HEK293 (cell line): ENCODE measurements at regions not wholly inside any gene's neighbourhood (a gene's known extent, or its start where the extent isn't known, plus 50 kb on each side); places are given as distances from the start of the nearest gene placed in this dataset.

Experiments used
- CTCF ChIA-PET: fragments of 350-600 bp; formaldehyde crosslinking; extraction: SDS; loops from one replicate; lab custom pipeline; 2021; ENCODE audit warnings: antibody characterized with exemption; lab: Yijun Ruan, JAX
- POLR2A ChIA-PET: fragments of 300-600 bp; formaldehyde crosslinking; extraction: SDS; loops from one replicate; lab custom pipeline; 2020; ENCODE audit warnings: antibody characterized with exemption, inconsistent platforms; lab: Yijun Ruan, JAX
- H3K27ac ChIP-seq: fragments of 200-500 bp; sonication (Bioruptor generic); 2 replicates; pipeline ENCODE4 v1.5.1; 2014; ENCODE audit warnings: low read depth, low read length, control low read depth, inconsistent platforms; ENCODE audit errors: extremely low read depth
- H3K36me3 ChIP-seq, 2 experiments: fragments of 200-500 bp in 1 of 2; sonication (Bioruptor generic) in 1 of 2; 1 replicate in 1 of 2; 2 replicates in 1 of 2; pipeline ENCODE4 v1.5.1; 2014 to 2017; ENCODE audit warnings: inconsistent platforms in 2 of 2, low read length in 2 of 2; ENCODE audit not compliant: control insufficient read depth in 2 of 2, insufficient read depth in 1 of 2
- H3K4me1 ChIP-seq: fragments of 200-500 bp; sonication (Bioruptor generic); 2 replicates; pipeline ENCODE4 v1.5.1; 2014; ENCODE audit warnings: mild to moderate bottlenecking, low read length, inconsistent platforms; ENCODE audit not compliant: control insufficient read depth, insufficient read depth
- H3K4me3 ChIP-seq: 2 replicates; pipeline ENCODE4 v1.5.1; 2011; ENCODE audit warnings: low read depth, mild to moderate bottlenecking, control low read depth, low read length, moderate library complexity
- H3K9me3 ChIP-seq: fragments of 200-500 bp; sonication (Bioruptor generic); 2 replicates; pipeline ENCODE4 v1.5.1; 2014; ENCODE audit warnings: low read depth, low read length, inconsistent platforms; ENCODE audit not compliant: control insufficient read depth, insufficient read depth
- KLF16 ChIP-seq: fragments of 450-650 bp; formaldehyde crosslinking; IDR thresholded peaks from 2 replicates; pipeline ENCODE4 v1.5.1; 2017; ENCODE audit warnings: missing biosample characterization, missing genetic modification characterization
- PBX3 ChIP-seq: sonication (generic); formaldehyde crosslinking; IDR thresholded peaks from 2 replicates; pipeline ENCODE4 v1.8.1; 2022; ENCODE audit warnings: mild to moderate bottlenecking, moderate library complexity, missing genetic modification reagents
- RBAK ChIP-seq: fragments of 450-650 bp; formaldehyde crosslinking; IDR thresholded peaks from 2 replicates; pipeline ENCODE4 v1.5.1; 2016; ENCODE audit warnings: missing biosample characterization, missing genetic modification characterization
- SCRT2 ChIP-seq: fragments of 450-650 bp; formaldehyde crosslinking; IDR thresholded peaks from 2 replicates; pipeline ENCODE4 v1.5.1; 2016; ENCODE audit warnings: missing biosample characterization, missing genetic modification characterization
- ZFHX2 ChIP-seq: fragments of 450-650 bp; formaldehyde crosslinking; conservative IDR thresholded peaks from 2 replicates; pipeline ENCODE4 v1.5.1; 2016; ENCODE audit warnings: missing biosample characterization, missing genetic modification characterization
- ZNF114 ChIP-seq: fragments of 450-650 bp; formaldehyde crosslinking; IDR thresholded peaks from 2 replicates; pipeline ENCODE4 v1.5.0; 2017; ENCODE audit warnings: missing biosample characterization, missing genetic modification characterization
- ZNF132 ChIP-seq: fragments of 450-650 bp; formaldehyde crosslinking; IDR thresholded peaks from 2 replicates; pipeline ENCODE4 v1.5.1; 2017; ENCODE audit warnings: missing biosample characterization, missing genetic modification characterization, borderline replicate concordance
- ZNF140 ChIP-seq: fragments of 450-650 bp; formaldehyde crosslinking; IDR thresholded peaks from 2 replicates; pipeline ENCODE4 v1.5.1; 2016; ENCODE audit warnings: missing biosample characterization, missing genetic modification characterization
- ZNF18 ChIP-seq: fragments of 450-650 bp; formaldehyde crosslinking; IDR thresholded peaks from 2 replicates; pipeline ENCODE4 v1.5.1; 2016; ENCODE audit warnings: missing biosample characterization, missing genetic modification characterization
- ZNF223 ChIP-seq: fragments of 450-650 bp; formaldehyde crosslinking; IDR thresholded peaks from 2 replicates; pipeline ENCODE4 v1.5.1; 2016; ENCODE audit warnings: missing biosample characterization, missing genetic modification characterization
- ZNF24 ChIP-seq: fragments of 450-650 bp; formaldehyde crosslinking; IDR thresholded peaks from 2 replicates; pipeline ENCODE4 v1.5.1; 2016; ENCODE audit warnings: missing biosample characterization, missing genetic modification characterization
- ZNF248 ChIP-seq: fragments of 450-650 bp; formaldehyde crosslinking; IDR thresholded peaks from 2 replicates; pipeline ENCODE4 v1.5.1; 2017; ENCODE audit warnings: missing biosample characterization, missing genetic modification characterization
- ZNF274 ChIP-seq, 2 experiments: fragments of 200-500 bp in 1 of 2; fragments of 450-650 bp in 1 of 2; sonication (Bioruptor generic) in 1 of 2; formaldehyde crosslinking in 1 of 2; IDR thresholded peaks; 2 replicates each; pipeline versions ENCODE4 v1.5.1 to v1.6.1; 2014 to 2016; ENCODE audit warnings: borderline replicate concordance in 1 of 2, inconsistent platforms in 1 of 2, low read length in 1 of 2, missing biosample characterization in 1 of 2, missing genetic modification characterization in 1 of 2
- ZNF311 ChIP-seq: fragments of 450-650 bp; formaldehyde crosslinking; IDR thresholded peaks from 2 replicates; pipeline ENCODE4 v1.5.1; 2017; ENCODE audit warnings: missing biosample characterization, missing genetic modification characterization, borderline replicate concordance
- ZNF341 ChIP-seq: fragments of 450-650 bp; formaldehyde crosslinking; IDR thresholded peaks from 2 replicates; pipeline ENCODE4; 2016; ENCODE audit warnings: low read depth, missing biosample characterization, missing genetic modification characterization
- ZNF354C ChIP-seq: fragments of 450-650 bp; formaldehyde crosslinking; IDR thresholded peaks from 2 replicates; pipeline ENCODE4 v1.5.1; 2016; ENCODE audit warnings: missing biosample characterization, missing genetic modification characterization, low read depth, borderline replicate concordance
- ZNF416 ChIP-seq: fragments of 450-650 bp; formaldehyde crosslinking; IDR thresholded peaks from 2 replicates; pipeline ENCODE4 v1.5.1; 2016; ENCODE audit warnings: missing biosample characterization, missing genetic modification characterization
- ZNF426 ChIP-seq: fragments of 450-650 bp; formaldehyde crosslinking; IDR thresholded peaks from 2 replicates; pipeline ENCODE4 v1.5.1; 2017; ENCODE audit warnings: missing biosample characterization, missing genetic modification characterization, mild to moderate bottlenecking, inconsistent platforms, moderate library complexity
- ZNF529 ChIP-seq: fragments of 450-650 bp; formaldehyde crosslinking; IDR thresholded peaks from 2 replicates; pipeline ENCODE4 v1.5.1; 2017; ENCODE audit warnings: missing genetic modification characterization, missing biosample characterization; ENCODE audit not compliant: insufficient replicate concordance
- ZNF548 ChIP-seq: fragments of 450-650 bp; formaldehyde crosslinking; IDR thresholded peaks from 2 replicates; pipeline ENCODE4 v1.5.1; 2016; ENCODE audit warnings: missing biosample characterization, missing genetic modification characterization
- ZNF549 ChIP-seq: fragments of 450-650 bp; IDR thresholded peaks from 2 replicates; pipeline ENCODE4 v1.5.1; 2018; ENCODE audit warnings: missing biosample characterization, missing genetic modification characterization, mild to moderate bottlenecking, inconsistent platforms, moderate library complexity
- ZNF555 ChIP-seq: fragments of 450-650 bp; formaldehyde crosslinking; conservative IDR thresholded peaks from 2 replicates; pipeline ENCODE4 v1.5.1; 2017; ENCODE audit warnings: missing biosample characterization, mild to moderate bottlenecking, missing genetic modification characterization, inconsistent platforms
- ZNF624 ChIP-seq: fragments of 450-650 bp; formaldehyde crosslinking; IDR thresholded peaks from 2 replicates; pipeline ENCODE4 v1.5.1; 2017; ENCODE audit warnings: missing biosample characterization, missing genetic modification characterization
- ZNF664 ChIP-seq: fragments of 450-650 bp; formaldehyde crosslinking; IDR thresholded peaks from 2 replicates; pipeline ENCODE4 v1.5.1; 2016; ENCODE audit warnings: missing biosample characterization, missing genetic modification characterization
- ZNF692 ChIP-seq: fragments of 450-650 bp; formaldehyde crosslinking; IDR thresholded peaks from 2 replicates; pipeline ENCODE4 v1.5.1; 2016; ENCODE audit warnings: missing biosample characterization, missing genetic modification characterization
- ZNF768 ChIP-seq: fragments of 450-650 bp; formaldehyde crosslinking; IDR thresholded peaks from 2 replicates; pipeline ENCODE4 v1.5.1; 2018; ENCODE audit warnings: missing biosample characterization, mild to moderate bottlenecking, missing genetic modification characterization
- ZNF830 ChIP-seq: fragments of 450-650 bp; IDR thresholded peaks from 2 replicates; pipeline ENCODE4 v1.5.0; 2018; ENCODE audit warnings: missing biosample characterization, missing genetic modification characterization, low read depth, mild to moderate bottlenecking, moderate library complexity
- TF ChIP-seq, protein P1 (sequence below): fragments of 450-650 bp; formaldehyde crosslinking; IDR thresholded peaks from 2 replicates; pipeline ENCODE4 v1.5.1; 2016; ENCODE audit warnings: missing biosample characterization, missing genetic modification characterization, low read depth
- TF ChIP-seq, protein P2 (sequence below): fragments of 450-650 bp; formaldehyde crosslinking; IDR thresholded peaks from 2 replicates; pipeline ENCODE4 v1.5.1; 2016; ENCODE audit warnings: missing biosample characterization, missing genetic modification characterization

- Histone ChIP-seq H3K4me1 (no peaks in the 10 kb centered on the region), H3K9me3 (no peaks in the 10 kb centered on the region; the same call in 1 of the 2 replicates), H3K27ac (no peak overlapping the region), H3K36me3 (no peaks in the 10 kb centered on the region), H3K4me3 (no peak overlapping the region)
- TF ChIP-seq ZNF248 (tag by site-specific recombination) (no peak), ZNF132 (tag by site-specific recombination) (no peak), ZNF18 (no peak), ZNF416 (no peak), KLF16 (tag by site-specific recombination) (no peak), RBAK (tag by site-specific recombination) (no peak), ZNF555 (tag by site-specific recombination) (no peak), ZNF664 (tag by site-specific recombination) (no peak), ZNF549 (tag by site-specific recombination) (no peak), ZNF768 (tag by site-specific recombination) (no peak), ZNF341 (no peak), ZNF354C (no peak), ZNF624 (tag by site-specific recombination) (no peak), ZNF24 (tag by site-specific recombination) (no peak), ZNF140 (no peak), ZFHX2 (tag by site-specific recombination) (no peak), ZNF274 (IDR thresholded peaks at IDR 0.05; ENCODE audit: low read length) (no peak), ZNF274 (tag by site-specific recombination; IDR thresholded peaks at IDR 0.05; ENCODE audit: borderline replicate concordance) (no peak), ZNF830 (tag by site-specific recombination) (no peak), ZNF692 (tag by site-specific recombination) (no peak)
- TF ChIP-seq, protein P1, sequence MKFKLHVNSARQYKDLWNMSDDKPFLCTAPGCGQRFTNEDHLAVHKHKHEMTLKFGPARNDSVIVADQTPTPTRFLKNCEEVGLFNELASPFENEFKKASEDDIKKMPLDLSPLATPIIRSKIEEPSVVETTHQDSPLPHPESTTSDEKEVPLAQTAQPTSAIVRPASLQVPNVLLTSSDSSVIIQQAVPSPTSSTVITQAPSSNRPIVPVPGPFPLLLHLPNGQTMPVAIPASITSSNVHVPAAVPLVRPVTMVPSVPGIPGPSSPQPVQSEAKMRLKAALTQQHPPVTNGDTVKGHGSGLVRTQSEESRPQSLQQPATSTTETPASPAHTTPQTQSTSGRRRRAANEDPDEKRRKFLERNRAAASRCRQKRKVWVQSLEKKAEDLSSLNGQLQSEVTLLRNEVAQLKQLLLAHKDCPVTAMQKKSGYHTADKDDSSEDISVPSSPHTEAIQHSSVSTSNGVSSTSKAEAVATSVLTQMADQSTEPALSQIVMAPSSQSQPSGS (tag by site-specific recombination), result no peak
- CTCF ChIA-PET, result interaction anchor here (0.7 kb wide), 1 partner anchor 8 kb away, joined by 3 read pairs; no protein-coding TSS in a partner anchor
- POLR2A ChIA-PET, result no interaction called here
Observed at GRCh38 chr10:83250396-83250795, 888.9 kb upstream of the GHITM start.

- Histone ChIP-seq H3K9me3 (no peaks in the 10 kb centered on the region; the same call in 1 of the 2 replicates), H3K36me3 (no peaks in the 10 kb centered on the region), H3K27ac (no peak overlapping the region), H3K4me1 (no peaks in the 10 kb centered on the region), H3K4me3 (no peak overlapping the region)
- ChIA-PET CTCF (no interaction called here), POLR2A (no interaction called here)
- no peak for TF ChIP-seq ZNF426 (tag by site-specific recombination)
- TF ChIP-seq ZNF114, result no peak
- TF ChIP-seq SCRT2, result no peak
- TF ChIP-seq ZNF548 (tag by site-specific recombination), result no peak
- no peak for TF ChIP-seq ZNF311 (tag by site-specific recombination)
- TF ChIP-seq, protein P2, sequence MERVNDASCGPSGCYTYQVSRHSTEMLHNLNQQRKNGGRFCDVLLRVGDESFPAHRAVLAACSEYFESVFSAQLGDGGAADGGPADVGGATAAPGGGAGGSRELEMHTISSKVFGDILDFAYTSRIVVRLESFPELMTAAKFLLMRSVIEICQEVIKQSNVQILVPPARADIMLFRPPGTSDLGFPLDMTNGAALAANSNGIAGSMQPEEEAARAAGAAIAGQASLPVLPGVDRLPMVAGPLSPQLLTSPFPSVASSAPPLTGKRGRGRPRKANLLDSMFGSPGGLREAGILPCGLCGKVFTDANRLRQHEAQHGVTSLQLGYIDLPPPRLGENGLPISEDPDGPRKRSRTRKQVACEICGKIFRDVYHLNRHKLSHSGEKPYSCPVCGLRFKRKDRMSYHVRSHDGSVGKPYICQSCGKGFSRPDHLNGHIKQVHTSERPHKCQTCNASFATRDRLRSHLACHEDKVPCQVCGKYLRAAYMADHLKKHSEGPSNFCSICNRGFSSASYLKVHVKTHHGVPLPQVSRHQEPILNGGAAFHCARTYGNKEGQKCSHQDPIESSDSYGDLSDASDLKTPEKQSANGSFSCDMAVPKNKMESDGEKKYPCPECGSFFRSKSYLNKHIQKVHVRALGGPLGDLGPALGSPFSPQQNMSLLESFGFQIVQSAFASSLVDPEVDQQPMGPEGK (tag by site-specific recombination), result no peak
- no peak for TF ChIP-seq PBX3 (CRISPR knock-in tag)
- no peak for TF ChIP-seq ZNF223
- TF ChIP-seq ZNF529 (tag by site-specific recombination), result no peak
Observed at GRCh38 chr10:83252169-83252568, 887.1 kb upstream of the GHITM start.
